WTC11 (cell line): ENCODE measurements at regions not wholly inside any gene's neighbourhood (a gene's known extent, or its start where the extent isn't known, plus 50 kb on each side); places are given as distances from the start of the nearest gene placed in this dataset.

Experiments used
- NFE2L1 ChIP-seq: sonication (generic); formaldehyde crosslinking; IDR thresholded peaks from 2 replicates; pipeline ENCODE4 v1.8.1; 2023; ENCODE audit warnings: missing genetic modification reagents
- SMAD3 ChIP-seq: sonication (generic); formaldehyde crosslinking; IDR thresholded peaks from 2 replicates; pipeline ENCODE4 v1.8.0; 2022; ENCODE audit warnings: missing genetic modification reagents, mild to moderate bottlenecking, borderline replicate concordance
- TF ChIP-seq, protein P1 (sequence below): fragments of 200-600 bp; IDR thresholded peaks from 2 replicates; pipeline ENCODE4 v1.8.0; 2022; ENCODE audit warnings: antibody characterized with exemption

DNA sequence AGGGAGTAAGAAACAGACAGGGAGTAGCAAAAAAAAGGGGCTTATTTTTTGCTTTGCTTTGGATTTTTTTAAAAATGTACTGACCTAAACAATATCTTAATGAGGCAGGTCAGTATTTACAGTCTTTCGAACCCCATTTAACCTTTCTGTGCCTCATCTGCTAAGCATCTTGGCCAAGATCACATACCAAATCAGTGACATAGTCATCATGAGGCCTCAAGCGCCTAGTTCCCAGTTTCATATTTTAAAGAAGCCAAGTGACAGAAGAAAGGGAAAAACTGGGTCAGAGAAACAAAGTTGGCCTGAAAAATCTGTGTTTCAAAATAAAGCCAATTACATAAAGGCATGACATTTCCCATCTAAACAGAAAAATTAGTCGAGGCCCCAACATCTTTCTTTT, 94.6 kb upstream of the WDR44 start:
- TF ChIP-seq, protein P1, sequence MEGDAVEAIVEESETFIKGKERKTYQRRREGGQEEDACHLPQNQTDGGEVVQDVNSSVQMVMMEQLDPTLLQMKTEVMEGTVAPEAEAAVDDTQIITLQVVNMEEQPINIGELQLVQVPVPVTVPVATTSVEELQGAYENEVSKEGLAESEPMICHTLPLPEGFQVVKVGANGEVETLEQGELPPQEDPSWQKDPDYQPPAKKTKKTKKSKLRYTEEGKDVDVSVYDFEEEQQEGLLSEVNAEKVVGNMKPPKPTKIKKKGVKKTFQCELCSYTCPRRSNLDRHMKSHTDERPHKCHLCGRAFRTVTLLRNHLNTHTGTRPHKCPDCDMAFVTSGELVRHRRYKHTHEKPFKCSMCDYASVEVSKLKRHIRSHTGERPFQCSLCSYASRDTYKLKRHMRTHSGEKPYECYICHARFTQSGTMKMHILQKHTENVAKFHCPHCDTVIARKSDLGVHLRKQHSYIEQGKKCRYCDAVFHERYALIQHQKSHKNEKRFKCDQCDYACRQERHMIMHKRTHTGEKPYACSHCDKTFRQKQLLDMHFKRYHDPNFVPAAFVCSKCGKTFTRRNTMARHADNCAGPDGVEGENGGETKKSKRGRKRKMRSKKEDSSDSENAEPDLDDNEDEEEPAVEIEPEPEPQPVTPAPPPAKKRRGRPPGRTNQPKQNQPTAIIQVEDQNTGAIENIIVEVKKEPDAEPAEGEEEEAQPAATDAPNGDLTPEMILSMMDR = no peak
- TF ChIP-seq NFE2L1 (CRISPR knock-in tag) (no peak), SMAD3 (CRISPR knock-in tag) (no peak)
